ENCODE measurements at regions not wholly inside any gene's neighbourhood (a gene's known extent, or its start where the extent isn't known, plus 50 kb on each side); places are given as distances from the start of the nearest gene placed in this dataset.

DNA sequence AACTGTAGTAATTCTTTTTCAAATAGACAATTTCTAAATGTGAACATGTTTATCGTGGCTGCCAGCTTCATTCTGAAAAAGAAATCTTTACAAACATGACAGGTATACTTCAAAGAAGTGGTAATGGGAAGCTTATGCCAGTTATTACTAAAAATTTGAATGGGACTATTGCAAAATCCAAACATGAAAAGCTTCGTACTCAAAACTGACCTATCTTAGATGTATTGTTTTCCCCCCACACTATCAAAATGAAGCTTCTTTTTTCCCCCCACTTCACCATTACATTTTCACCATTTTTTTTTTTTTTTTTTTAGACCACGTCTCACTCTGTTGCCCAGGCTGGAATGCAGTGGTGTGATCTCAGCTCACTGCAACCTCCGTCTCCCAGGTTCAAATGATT lies 50.4 kb upstream of the SERTAD2 start:
- WGBS, result 92% methylated on average over 4 of the region's 4 CpGs
- Histone ChIP-seq H3K4me3 (ENCODE audit: low read length) (no peak overlapping the region), H3K27me3 (ENCODE audit: control insufficient read depth, insufficient read depth) (no peaks in the 10 kb centered on the region), H3K27ac (ENCODE audit: low read length) (no peak overlapping the region), H3K4me1 (ENCODE audit: control insufficient read depth, insufficient read depth, low read length) (no peaks in the 10 kb centered on the region), H3K9me3 (ENCODE audit: control insufficient read depth, low read length) (no peaks in the 10 kb centered on the region)
- intact Hi-C loops (cut with DNase I), result no loop called here
- ATAC-seq, result no peak
- no peak for DNase-seq

- 96% methylated on average over 1 of the region's 1 CpG for WGBS
- Histone ChIP-seq H3K4me1 (ENCODE audit: control insufficient read depth, insufficient read depth, low read length) (no peaks in the 10 kb centered on the region), H3K27ac (ENCODE audit: low read length) (no peak overlapping the region), H3K9me3 (ENCODE audit: control insufficient read depth, low read length) (no peaks in the 10 kb centered on the region), H3K27me3 (ENCODE audit: control insufficient read depth, insufficient read depth) (no peaks in the 10 kb centered on the region), H3K4me3 (ENCODE audit: low read length) (no peak overlapping the region)
- ATAC-seq (no peak), DNase-seq (no peak)
- intact Hi-C loops (cut with DNase I), result no loop called here
Observed at GRCh38 chr2:64704996-64705395, 51.3 kb upstream of the SERTAD2 start.

DNA sequence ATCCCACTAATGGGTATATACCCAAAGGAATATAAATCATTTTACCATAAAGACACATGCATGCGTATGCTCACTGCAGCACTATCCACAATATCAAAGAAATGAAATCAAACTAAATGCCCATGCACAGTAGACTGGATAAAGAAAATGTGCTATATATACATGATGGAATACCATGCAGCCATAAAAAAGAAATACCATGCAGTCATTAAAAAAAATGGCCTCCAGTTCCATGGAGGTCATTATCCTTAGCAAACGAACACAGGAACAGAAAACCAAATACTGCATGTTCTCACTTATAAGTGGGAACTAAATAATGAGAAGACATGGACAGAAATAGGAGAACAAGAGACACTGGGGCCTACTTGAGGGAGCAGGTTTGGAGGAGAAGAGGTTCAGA lies 53.6 kb upstream of the SERTAD2 start:
- no peak for DNase-seq
- H3K4me3 ChIP-seq (ENCODE audit: low read length), result no peak overlapping the region
- intact Hi-C loops (cut with DNase I), result no loop called here
- no peak for ATAC-seq
- H3K4me1 ChIP-seq (ENCODE audit: control insufficient read depth, insufficient read depth, low read length), result no peaks in the 10 kb centered on the region
- no peaks in the 10 kb centered on the region for H3K9me3 ChIP-seq (ENCODE audit: control insufficient read depth, low read length)
- 95% methylated on average over 2 of the region's 2 CpGs for WGBS
- H3K27ac ChIP-seq (ENCODE audit: low read length), result no peak overlapping the region
- H3K27me3 ChIP-seq (ENCODE audit: control insufficient read depth, insufficient read depth), result no peaks in the 10 kb centered on the region

DNA sequence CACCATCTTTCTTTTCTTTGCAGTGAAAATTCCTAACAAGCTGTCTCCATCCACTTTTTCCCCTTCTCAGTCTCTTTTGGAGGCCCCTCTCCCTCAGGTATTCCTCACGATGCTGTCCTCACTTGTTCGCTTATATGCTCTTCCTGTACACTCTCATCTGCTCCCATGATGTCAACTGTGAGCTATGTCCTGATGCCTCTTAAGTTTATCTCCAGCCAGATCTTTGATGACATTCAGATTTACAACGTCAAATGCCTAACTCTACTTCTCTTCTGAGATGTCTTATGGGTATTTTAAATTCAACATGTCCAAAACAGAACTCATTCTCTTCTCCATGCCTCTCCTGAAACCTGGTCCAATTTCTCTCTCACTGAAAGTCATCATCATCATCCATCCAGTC lies 55.1 kb upstream of the SERTAD2 start:
- Histone ChIP-seq H3K9me3 (ENCODE audit: control insufficient read depth, low read length) (no peaks in the 10 kb centered on the region), H3K27me3 (ENCODE audit: control insufficient read depth, insufficient read depth) (no peaks in the 10 kb centered on the region), H3K4me1 (ENCODE audit: control insufficient read depth, insufficient read depth, low read length) (no peaks in the 10 kb centered on the region), H3K27ac (ENCODE audit: low read length) (no peak overlapping the region), H3K4me3 (ENCODE audit: low read length) (no peak overlapping the region)
- ATAC-seq, result no peak
- DNase-seq, result no peak
- intact Hi-C loops (cut with DNase I), result no loop called here
- WGBS, result 79% methylated on average over 3 of the region's 3 CpGs

GRCh38 chr2:64711252-64711800 lies 57.6 kb upstream of the SERTAD2 start:
- Histone ChIP-seq H3K9me3 (ENCODE audit: control insufficient read depth, low read length) (no peaks in the 10 kb centered on the region), H3K4me3 (ENCODE audit: low read length) (no peak overlapping the region), H3K4me1 (ENCODE audit: control insufficient read depth, insufficient read depth, low read length) (no peaks in the 10 kb centered on the region), H3K27ac (ENCODE audit: low read length) (no peak overlapping the region), H3K27me3 (ENCODE audit: control insufficient read depth, insufficient read depth) (no peaks in the 10 kb centered on the region)
- peak in 1 of 3 donors; percentile 24 for DNase-seq
- ATAC-seq, result peak in 1 of 2 donors; percentile 25
- intact Hi-C loops (cut with DNase I), result no loop called here
- WGBS, result 62% methylated on average over 7 of the region's 7 CpGs

DNA sequence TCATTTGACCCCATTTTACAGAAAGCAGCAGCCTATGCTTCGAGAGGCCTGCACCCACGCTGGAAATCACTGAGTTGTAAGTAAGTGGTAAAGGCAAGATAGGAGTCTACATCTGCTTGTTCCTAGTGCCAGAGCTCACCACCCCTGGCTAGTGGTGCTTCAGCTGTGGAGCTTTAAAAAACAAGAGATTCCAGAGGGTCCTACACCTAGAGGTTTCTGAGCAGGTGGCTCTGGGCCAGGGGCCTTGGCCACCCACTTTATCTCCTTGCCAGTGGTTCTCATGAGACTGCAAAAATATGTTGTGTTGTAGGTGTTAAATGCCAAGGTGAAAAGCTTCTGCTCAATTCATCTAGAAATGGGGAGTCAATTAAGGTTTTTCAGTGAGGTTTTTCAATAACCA lies 60.0 kb upstream of the SERTAD2 start:
- no peaks in the 10 kb centered on the region for H3K27me3 ChIP-seq (ENCODE audit: control insufficient read depth, insufficient read depth)
- intact Hi-C loops (cut with DNase I), result no loop called here
- no peak overlapping the region for H3K27ac ChIP-seq (ENCODE audit: low read length)
- WGBS, result 93% methylated on average over 2 of the region's 2 CpGs
- DNase-seq (no peak), ATAC-seq (no peak)
- no peaks in the 10 kb centered on the region for H3K9me3 ChIP-seq (ENCODE audit: control insufficient read depth, low read length)
- peaks cover 2% of the 10 kb centered on the region for H3K4me1 ChIP-seq (ENCODE audit: control insufficient read depth, insufficient read depth, low read length)
- no peak overlapping the region for H3K4me3 ChIP-seq (ENCODE audit: low read length)

GRCh38 chr2:64716569-64716968 lies 62.9 kb upstream of the SERTAD2 start:
- Histone ChIP-seq H3K9me3 (ENCODE audit: control insufficient read depth, low read length) (no peaks in the 10 kb centered on the region), H3K27ac (ENCODE audit: low read length) (no peak overlapping the region), H3K4me3 (ENCODE audit: low read length) (no peak overlapping the region), H3K27me3 (ENCODE audit: control insufficient read depth, insufficient read depth) (no peaks in the 10 kb centered on the region), H3K4me1 (ENCODE audit: control insufficient read depth, insufficient read depth, low read length) (peaks cover 2% of the 10 kb centered on the region)
- WGBS, result 83% methylated on average over 7 of the region's 7 CpGs
- ATAC-seq (no peak), DNase-seq (no peak)
- intact Hi-C loops (cut with DNase I), result no loop called here

DNA sequence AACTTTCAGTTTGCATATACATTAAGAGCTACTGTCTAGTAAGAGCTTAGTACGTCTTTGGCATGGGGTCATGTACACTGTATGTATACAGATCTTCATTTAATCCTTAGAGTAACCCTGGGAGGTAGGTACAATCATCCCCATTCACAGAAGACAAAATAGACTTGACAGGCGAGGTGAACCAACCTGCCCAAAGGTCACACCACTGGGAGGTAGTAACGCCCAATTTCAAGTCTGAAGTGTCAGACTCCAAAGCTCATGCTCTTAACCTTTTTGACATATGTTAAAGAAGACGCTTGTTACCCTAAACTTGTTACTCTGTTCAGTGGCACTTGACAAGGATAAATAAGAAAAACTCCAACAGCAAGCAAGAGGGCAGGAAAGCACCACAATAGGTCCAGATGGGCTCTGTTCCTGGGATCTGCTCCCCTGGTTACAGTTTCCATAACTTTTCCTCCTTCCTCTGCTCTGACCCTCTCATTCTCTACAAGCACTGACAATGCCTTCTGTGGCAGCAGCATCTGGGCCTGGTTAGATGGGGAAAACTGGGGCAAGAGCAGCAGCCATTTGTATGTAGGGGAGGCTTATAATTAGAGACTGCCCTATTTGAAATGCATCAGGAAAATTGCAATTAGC lies 64.7 kb upstream of the SERTAD2 start:
- no peak overlapping the region for H3K4me3 ChIP-seq (ENCODE audit: low read length)
- no peaks in the 10 kb centered on the region for H3K9me3 ChIP-seq (ENCODE audit: control insufficient read depth, low read length)
- H3K27me3 ChIP-seq (ENCODE audit: control insufficient read depth, insufficient read depth), result no peaks in the 10 kb centered on the region
- no peak overlapping the region for H3K27ac ChIP-seq (ENCODE audit: low read length)
- H3K4me1 ChIP-seq (ENCODE audit: control insufficient read depth, insufficient read depth, low read length), result peaks cover 2% of the 10 kb centered on the region
- no peak for DNase-seq
- 94% methylated on average over 4 of the region's 4 CpGs for WGBS
- ATAC-seq, result no peak
- intact Hi-C loops (cut with DNase I), result no loop called here

GRCh38 chr2:64720535-64721319 lies 67.0 kb upstream of the SERTAD2 start:
- no peak for DNase-seq
- no peak overlapping the region for H3K4me3 ChIP-seq (ENCODE audit: low read length)
- no peaks in the 10 kb centered on the region for H3K27me3 ChIP-seq (ENCODE audit: control insufficient read depth, insufficient read depth)
- WGBS, result 65% methylated on average over 5 of the region's 5 CpGs
- H3K27ac ChIP-seq (ENCODE audit: low read length), result no peak overlapping the region
- H3K4me1 ChIP-seq (ENCODE audit: control insufficient read depth, insufficient read depth, low read length), result peaks cover 2% of the 10 kb centered on the region
- H3K9me3 ChIP-seq (ENCODE audit: control insufficient read depth, low read length), result no peaks in the 10 kb centered on the region
- ATAC-seq, result no peak
- intact Hi-C loops (cut with DNase I), result no loop called here

DNA sequence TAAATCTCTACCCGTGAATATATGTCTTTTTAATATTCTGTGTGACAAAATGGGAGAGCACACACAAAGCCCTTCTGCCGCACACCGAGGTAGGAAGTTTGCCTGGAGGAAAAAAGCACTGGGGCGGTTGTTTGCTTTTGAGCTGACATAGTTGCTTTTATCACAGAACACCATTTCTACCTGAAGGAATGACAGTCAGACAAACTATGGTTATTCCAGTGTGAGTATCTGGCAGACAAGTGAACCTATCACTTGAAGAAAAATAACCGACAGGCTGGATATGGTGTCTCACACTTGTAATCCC lies 67.6 kb upstream of the SERTAD2 start:
- Histone ChIP-seq H3K4me1 (ENCODE audit: control insufficient read depth, insufficient read depth, low read length) (peaks cover 2% of the 10 kb centered on the region), H3K4me3 (ENCODE audit: low read length) (no peak overlapping the region), H3K27me3 (ENCODE audit: control insufficient read depth, insufficient read depth) (no peaks in the 10 kb centered on the region), H3K9me3 (ENCODE audit: control insufficient read depth, low read length) (no peaks in the 10 kb centered on the region), H3K27ac (ENCODE audit: low read length) (no peak overlapping the region)
- no peak for ATAC-seq
- intact Hi-C loops (cut with DNase I), result no loop called here
- DNase-seq, result no peak
- WGBS, result 91% methylated on average over 5 of the region's 5 CpGs

- no peaks in the 10 kb centered on the region for H3K27me3 ChIP-seq (ENCODE audit: control insufficient read depth, insufficient read depth)
- H3K4me1 ChIP-seq (ENCODE audit: control insufficient read depth, insufficient read depth, low read length), result peaks cover 2% of the 10 kb centered on the region
- intact Hi-C loops (cut with DNase I), result no loop called here
- no peak overlapping the region for H3K27ac ChIP-seq (ENCODE audit: low read length)
- DNase-seq (no peak), ATAC-seq (no peak)
- H3K4me3 ChIP-seq (ENCODE audit: low read length), result no peak overlapping the region
- WGBS, result 52% methylated on average over 2 of the region's 2 CpGs
- no peaks in the 10 kb centered on the region for H3K9me3 ChIP-seq (ENCODE audit: control insufficient read depth, low read length)
Observed at GRCh38 chr2:64722291-64723044, 68.8 kb upstream of the SERTAD2 start.

Data from right cardiac atrium (tissue), 5 donors.